HUES64 (cell line): ENCODE measurements at regions not wholly inside any gene's neighbourhood (a gene's known extent, or its start where the extent isn't known, plus 50 kb on each side); places are given as distances from the start of the nearest gene placed in this dataset.

ENCODE experiments used
- H3K27ac ChIP-seq: 2 replicates; pipeline ENCODE4 v1.7.0; 2013; ENCODE audit warnings: low read depth, low read length, inconsistent platforms
- H3K27me3 ChIP-seq: 2 replicates; pipeline ENCODE4 v1.6.1; 2013; ENCODE audit warnings: mild to moderate bottlenecking, low read length; ENCODE audit not compliant: insufficient read depth
- H3K36me3 ChIP-seq: 2 replicates; pipeline ENCODE4 v1.6.1; 2013; ENCODE audit warnings: mild to moderate bottlenecking, low read length; ENCODE audit not compliant: insufficient read depth
- H3K4me1 ChIP-seq: 2 replicates; pipeline ENCODE4 v1.6.1; 2013; ENCODE audit warnings: mild to moderate bottlenecking, low read length, moderate library complexity; ENCODE audit not compliant: insufficient read depth
- H3K4me3 ChIP-seq: 2 replicates; pipeline ENCODE4 v1.5.1; 2013; ENCODE audit warnings: mild to moderate bottlenecking, low read length, moderate library complexity
- H3K9ac ChIP-seq: 2 replicates; pipeline ENCODE4 v1.6.1; 2013; ENCODE audit warnings: mild to moderate bottlenecking, low read depth, low read length
- H3K9me3 ChIP-seq: 2 replicates; pipeline ENCODE4 v1.6.1; 2013; ENCODE audit warnings: low read depth, low read length; ENCODE audit not compliant: insufficient read depth
- whole genome bisulfite sequencing: fragments of 150-250, 120-280 bp; methylation state at CpG from one replicate; pipeline ENCODE4 v1.1.7; 2013; ENCODE audit warnings: missing lambda C conversion rate; 5-methylcytosine and 5-hydroxymethylcytosine counted together

DNA sequence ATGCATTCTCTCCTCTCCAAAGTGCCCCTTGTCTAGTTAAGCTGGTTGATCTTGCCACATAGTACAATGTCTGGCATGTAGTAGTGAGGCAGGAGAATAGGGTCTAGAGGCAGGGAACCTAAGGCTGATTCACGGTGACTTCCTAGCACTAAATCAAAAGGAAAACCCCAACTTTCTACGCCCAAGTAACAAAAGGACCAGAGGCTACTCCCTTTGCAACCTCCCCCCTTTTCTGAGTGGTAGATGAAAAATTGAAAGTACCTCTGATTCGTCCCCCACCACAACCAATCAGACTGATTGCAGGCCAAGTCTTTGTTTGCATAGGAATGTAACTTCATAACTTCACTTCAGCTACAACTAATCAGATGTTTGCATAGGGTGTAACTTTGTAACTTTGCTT is 278.8 kb downstream of the PSAT1 start:
- no peak overlapping the region for H3K4me3 ChIP-seq
- H3K27ac ChIP-seq, result no peak overlapping the region
- H3K9ac ChIP-seq, result peak overlapping the region; percentile 1; the same call in 1 of the 2 replicates
- H3K9me3 ChIP-seq, result no peaks in the 10 kb centered on the region
- peaks cover 46% of the 10 kb centered on the region for H3K4me1 ChIP-seq
- no peaks in the 10 kb centered on the region for H3K36me3 ChIP-seq
- 80% methylated on average over 1 of the region's 3 CpGs for WGBS
- no peaks in the 10 kb centered on the region for H3K27me3 ChIP-seq

GRCh38 chr9:78577156-78577906 is 280.4 kb downstream of the PSAT1 start:
- H3K27ac ChIP-seq, result no peak overlapping the region
- H3K36me3 ChIP-seq, result no peaks in the 10 kb centered on the region
- H3K4me3 ChIP-seq, result no peak overlapping the region
- no peaks in the 10 kb centered on the region for H3K27me3 ChIP-seq
- no peaks in the 10 kb centered on the region for H3K9me3 ChIP-seq
- peaks cover 46% of the 10 kb centered on the region for H3K4me1 ChIP-seq
- 85% methylated on average over 5 of the region's 5 CpGs for WGBS
- no peak overlapping the region for H3K9ac ChIP-seq

GRCh38 chr9:78578072-78578471 is 281.1 kb downstream of the PSAT1 start:
- Histone ChIP-seq H3K27me3 (no peaks in the 10 kb centered on the region), H3K9ac (no peak overlapping the region), H3K36me3 (no peaks in the 10 kb centered on the region), H3K9me3 (no peaks in the 10 kb centered on the region), H3K4me1 (peaks cover 41% of the 10 kb centered on the region), H3K4me3 (no peak overlapping the region), H3K27ac (no peak overlapping the region)
- 95% methylated on average over 5 of the region's 5 CpGs for WGBS

DNA sequence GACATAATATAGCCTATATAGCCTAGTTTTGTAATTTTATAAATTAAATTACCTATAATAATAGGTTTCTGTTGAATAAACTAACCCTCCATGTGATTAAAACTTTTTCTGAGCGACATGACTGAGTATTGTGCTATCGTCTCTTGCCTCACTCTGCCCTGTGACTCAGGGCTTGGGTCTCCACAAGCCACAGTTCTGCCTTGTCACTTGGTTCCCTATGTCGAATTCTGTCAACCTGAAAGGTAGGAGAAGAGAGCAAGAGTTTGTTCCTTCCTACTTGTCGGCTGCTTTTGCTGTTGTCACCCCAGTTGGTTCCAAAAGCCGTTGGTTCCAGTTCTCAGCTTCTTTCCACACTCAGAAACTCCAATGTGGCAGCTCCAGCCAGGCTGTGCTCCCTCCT is 285.9 kb downstream of the PSAT1 start:
- no peak overlapping the region for H3K27ac ChIP-seq
- no peak overlapping the region for H3K9ac ChIP-seq
- peaks cover 2% of the 10 kb centered on the region; the same call in 1 of the 2 replicates for H3K9me3 ChIP-seq
- 94% methylated on average over 5 of the region's 5 CpGs for WGBS
- no peaks in the 10 kb centered on the region for H3K36me3 ChIP-seq
- H3K27me3 ChIP-seq, result no peaks in the 10 kb centered on the region
- no peak overlapping the region for H3K4me3 ChIP-seq
- H3K4me1 ChIP-seq, result peaks cover 4% of the 10 kb centered on the region; the same call in 1 of the 2 replicates

- no peak overlapping the region for H3K4me3 ChIP-seq
- peaks cover 3% of the 10 kb centered on the region for H3K9me3 ChIP-seq
- no peaks in the 10 kb centered on the region for H3K27me3 ChIP-seq
- no peaks in the 10 kb centered on the region for H3K4me1 ChIP-seq
- H3K27ac ChIP-seq, result no peak overlapping the region
- WGBS, result no CpG with 5 or more reads among the region's 1 CpG
- no peak overlapping the region for H3K9ac ChIP-seq
- H3K36me3 ChIP-seq, result no peaks in the 10 kb centered on the region
These were observed 287.7 kb downstream of the PSAT1 start for GRCh38 chr9:78584589-78584988.

DNA sequence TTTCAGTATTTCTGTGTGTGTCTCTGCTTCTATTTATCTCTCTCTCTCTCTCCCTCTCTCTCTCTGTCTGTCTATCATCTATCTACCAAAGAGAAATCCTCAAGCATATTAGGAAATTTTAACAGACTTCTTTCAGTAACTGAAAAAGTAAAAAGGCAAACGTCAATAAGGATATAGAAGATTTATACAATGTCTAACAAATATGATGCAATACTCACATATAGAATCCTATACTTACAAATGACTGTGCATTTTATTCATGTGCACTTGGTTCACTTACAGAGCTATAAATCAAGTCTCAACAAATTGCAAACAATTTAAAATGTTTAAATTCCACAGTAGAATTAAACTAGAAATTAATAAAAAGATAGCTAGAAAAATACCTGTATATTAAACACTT is 289.0 kb downstream of the PSAT1 start:
- Histone ChIP-seq H3K9ac (no peak overlapping the region), H3K36me3 (no peaks in the 10 kb centered on the region), H3K27ac (no peak overlapping the region), H3K9me3 (peaks cover 6% of the 10 kb centered on the region), H3K4me3 (no peak overlapping the region), H3K27me3 (no peaks in the 10 kb centered on the region), H3K4me1 (no peaks in the 10 kb centered on the region)
- WGBS, result no CpG with 5 or more reads among the region's 1 CpG

DNA sequence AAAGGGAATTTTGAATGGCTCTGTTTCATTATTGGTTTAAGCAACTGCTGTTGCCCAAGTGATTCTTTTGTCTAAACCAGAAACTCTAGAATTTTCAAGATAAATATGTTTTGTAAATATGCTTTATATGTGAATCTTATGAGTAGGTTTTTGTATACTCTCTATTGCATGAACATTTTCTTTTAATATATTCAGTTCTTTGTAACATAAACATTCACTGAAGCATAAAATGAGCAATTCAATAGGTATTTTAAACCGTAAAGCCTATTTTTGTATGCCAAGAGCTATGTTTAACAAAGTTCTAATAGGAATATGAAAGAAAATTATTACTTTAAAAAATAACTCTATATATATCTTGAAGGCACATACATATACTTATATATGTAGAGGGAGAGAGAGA is 293.1 kb downstream of the PSAT1 start:
- WGBS, result no CpG with 5 or more reads among the region's 1 CpG
- Histone ChIP-seq H3K9ac (no peak overlapping the region), H3K4me3 (no peak overlapping the region), H3K27ac (no peak overlapping the region), H3K36me3 (no peaks in the 10 kb centered on the region), H3K27me3 (no peaks in the 10 kb centered on the region), H3K9me3 (peaks cover 6% of the 10 kb centered on the region), H3K4me1 (no peaks in the 10 kb centered on the region)

- no peak overlapping the region for H3K27ac ChIP-seq
- no peak overlapping the region for H3K4me3 ChIP-seq
- peaks cover 4% of the 10 kb centered on the region; the same call in 1 of the 2 replicates for H3K9me3 ChIP-seq
- H3K27me3 ChIP-seq, result no peaks in the 10 kb centered on the region
- 0 out of 2 replicates have a peak, but pooled peaks cover 3% of the 10 kb centered on the region for H3K4me1 ChIP-seq
- H3K9ac ChIP-seq, result no peak overlapping the region
- H3K36me3 ChIP-seq, result no peaks in the 10 kb centered on the region
These were observed 295.9 kb downstream of the PSAT1 start for GRCh38 chr9:78592811-78593210.

DNA sequence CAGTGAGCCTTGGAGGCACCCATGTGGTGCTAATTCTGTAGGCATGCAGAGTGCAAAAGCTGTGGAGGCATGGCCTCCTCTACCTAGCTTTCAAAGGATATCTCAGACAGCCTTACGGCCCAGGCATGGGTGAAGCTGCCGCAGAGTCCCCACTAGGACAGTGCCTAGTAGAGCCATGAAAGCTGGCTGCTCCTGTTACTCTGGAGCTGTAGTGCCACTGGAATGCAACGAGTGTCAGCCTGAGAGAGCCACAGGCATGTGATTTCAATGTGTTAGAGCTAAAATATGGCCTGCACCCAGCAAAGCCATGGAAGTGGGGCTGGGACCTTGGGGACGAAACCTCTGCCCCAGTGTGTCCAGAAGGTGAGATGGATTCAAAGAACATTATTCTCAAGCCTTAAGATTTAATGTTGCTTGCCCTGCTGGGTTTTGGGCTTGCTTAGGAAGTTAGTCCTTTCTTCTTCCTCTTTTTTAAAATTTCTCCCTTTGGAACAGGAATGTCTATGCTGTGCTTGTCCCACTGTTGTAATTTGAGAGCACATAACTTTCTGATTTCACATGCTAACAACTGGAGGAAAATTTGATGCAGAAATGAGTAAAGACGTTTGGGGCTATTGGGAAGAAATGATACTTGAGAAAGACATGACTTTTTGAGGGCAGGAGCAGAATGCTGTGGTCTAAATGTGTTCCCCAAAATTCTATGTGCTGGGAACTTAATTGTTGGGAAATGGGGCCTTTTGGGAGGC is 298.4 kb downstream of the PSAT1 start:
- 0 out of 2 replicates have a peak, but pooled peaks cover 4% of the 10 kb centered on the region for H3K4me1 ChIP-seq
- H3K36me3 ChIP-seq, result no peaks in the 10 kb centered on the region
- H3K27ac ChIP-seq, result no peak overlapping the region
- no peaks in the 10 kb centered on the region for H3K9me3 ChIP-seq
- no peak overlapping the region for H3K4me3 ChIP-seq
- H3K27me3 ChIP-seq, result no peaks in the 10 kb centered on the region
- H3K9ac ChIP-seq, result no peak overlapping the region
- 87% methylated on average over 5 of the region's 5 CpGs for WGBS

- no peaks in the 10 kb centered on the region for H3K27me3 ChIP-seq
- WGBS, result 93% methylated on average over 3 of the region's 3 CpGs
- no peak overlapping the region for H3K27ac ChIP-seq
- no peak overlapping the region for H3K4me3 ChIP-seq
- H3K9me3 ChIP-seq, result no peaks in the 10 kb centered on the region
- 0 out of 2 replicates have a peak, but pooled peaks cover 4% of the 10 kb centered on the region for H3K4me1 ChIP-seq
- no peaks in the 10 kb centered on the region for H3K36me3 ChIP-seq
- no peak overlapping the region for H3K9ac ChIP-seq
These were observed 299.4 kb downstream of the PSAT1 start for GRCh38 chr9:78596346-78596745.

GRCh38 chr9:78598120-78598519 is 301.2 kb downstream of the PSAT1 start:
- WGBS, result 88% methylated on average over 5 of the region's 5 CpGs

More at GRCh38 chr9:78598120-78598519, 301.2 kb downstream of the PSAT1 start:
- 0 out of 2 replicates have a peak, but pooled peaks cover 4% of the 10 kb centered on the region for H3K4me1 ChIP-seq
- H3K9me3 ChIP-seq, result no peaks in the 10 kb centered on the region
- H3K27me3 ChIP-seq, result no peaks in the 10 kb centered on the region
- no peak overlapping the region for H3K27ac ChIP-seq
- no peak overlapping the region for H3K9ac ChIP-seq
- H3K4me3 ChIP-seq, result no peak overlapping the region
- no peaks in the 10 kb centered on the region for H3K36me3 ChIP-seq
